ENCODE measurements at regions not wholly inside any gene's neighbourhood (a gene's known extent, or its start where the extent isn't known, plus 50 kb on each side); places are given as distances from the start of the nearest gene placed in this dataset.
"Not testable (repeated sequence)": the region's sequence is repeated elsewhere in the genome, so short reads cannot be mapped to it uniquely, and the experiment has no call there.

DNA sequence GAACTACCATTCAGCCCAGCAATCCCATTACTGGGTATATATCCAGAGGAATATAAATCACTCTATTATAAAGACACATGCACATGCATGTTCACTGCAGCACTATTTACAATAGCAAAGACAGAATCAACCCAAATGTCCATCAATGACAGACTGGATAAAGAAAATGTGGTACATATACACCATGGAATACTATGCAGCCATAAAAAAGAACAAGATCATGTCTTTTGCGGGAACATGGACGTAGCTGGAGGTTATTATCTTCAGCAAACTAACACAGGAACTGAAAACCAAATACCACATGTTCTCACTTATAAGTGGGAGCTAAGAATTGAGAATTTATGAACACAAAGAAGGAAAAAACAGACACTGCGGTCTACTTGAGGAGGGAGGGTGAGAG is 195.1 kb downstream of the GPAT3 start:
- TF ChIP-seq POLR2A (IDR thresholded peaks at IDR 0.05) = not testable (repeated sequence)
- TF ChIP-seq, protein P1, sequence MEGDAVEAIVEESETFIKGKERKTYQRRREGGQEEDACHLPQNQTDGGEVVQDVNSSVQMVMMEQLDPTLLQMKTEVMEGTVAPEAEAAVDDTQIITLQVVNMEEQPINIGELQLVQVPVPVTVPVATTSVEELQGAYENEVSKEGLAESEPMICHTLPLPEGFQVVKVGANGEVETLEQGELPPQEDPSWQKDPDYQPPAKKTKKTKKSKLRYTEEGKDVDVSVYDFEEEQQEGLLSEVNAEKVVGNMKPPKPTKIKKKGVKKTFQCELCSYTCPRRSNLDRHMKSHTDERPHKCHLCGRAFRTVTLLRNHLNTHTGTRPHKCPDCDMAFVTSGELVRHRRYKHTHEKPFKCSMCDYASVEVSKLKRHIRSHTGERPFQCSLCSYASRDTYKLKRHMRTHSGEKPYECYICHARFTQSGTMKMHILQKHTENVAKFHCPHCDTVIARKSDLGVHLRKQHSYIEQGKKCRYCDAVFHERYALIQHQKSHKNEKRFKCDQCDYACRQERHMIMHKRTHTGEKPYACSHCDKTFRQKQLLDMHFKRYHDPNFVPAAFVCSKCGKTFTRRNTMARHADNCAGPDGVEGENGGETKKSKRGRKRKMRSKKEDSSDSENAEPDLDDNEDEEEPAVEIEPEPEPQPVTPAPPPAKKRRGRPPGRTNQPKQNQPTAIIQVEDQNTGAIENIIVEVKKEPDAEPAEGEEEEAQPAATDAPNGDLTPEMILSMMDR (IDR thresholded peaks at IDR 0.05 in 4 of 5, conservative IDR thresholded peaks at IDR 0.05 in 1 of 5) = not testable (repeated sequence)
